ENCODE measurements at regions not wholly inside any gene's neighbourhood (a gene's known extent, or its start where the extent isn't known, plus 50 kb on each side); places are given as distances from the start of the nearest gene placed in this dataset.
A peak's percentile ranks its signal among the peaks of the same experiment; 100 is the strongest.

GRCh38 chr12:46493150-46493833, 120.7 kb upstream of the SLC38A2 start:
- Mint-ChIP-seq H3K4me1 (peaks cover 28% of the 10 kb centered on the region), H3K4me3 (no peak overlapping the region), H3K9me3 (peaks cover 3% of the 10 kb centered on the region; the same call in 1 of the 2 replicates), H3K27ac (peak overlapping the region; percentile 23), H3K27me3 (ENCODE audit: low read depth) (no peaks in the 10 kb centered on the region), H3K36me3 (no peaks in the 10 kb centered on the region)
- POLR2A ChIA-PET, result no interaction called here
- DNase-seq (ENCODE audit: low spot score) (no peak), ATAC-seq (no peak)
- CTCF ChIA-PET, result interaction anchor here (2.0 kb wide), 1 partner anchor 10 kb away, joined by 4 read pairs; no protein-coding TSS in a partner anchor
- no peak for TF ChIP-seq E2F5 (CRISPR knock-in tag; IDR thresholded peaks at IDR 0.05)
- TF ChIP-seq RORB (CRISPR knock-in tag; IDR thresholded peaks at IDR 0.05), result no peak
- TF ChIP-seq MAX (CRISPR knock-in tag; IDR thresholded peaks at IDR 0.05), result no peak
- no peak for TF ChIP-seq ZNF263 (CRISPR knock-in tag; IDR thresholded peaks at IDR 0.05; ENCODE audit: low read depth)
- TF ChIP-seq TCF7 (CRISPR knock-in tag; IDR thresholded peaks at IDR 0.05; ENCODE audit: low read depth), result no peak
- TF ChIP-seq NFYB (CRISPR knock-in tag; conservative IDR thresholded peaks at IDR 0.05; ENCODE audit: low read depth), result no peak
- TF ChIP-seq SMAD3 (CRISPR knock-in tag; IDR thresholded peaks at IDR 0.05; ENCODE audit: borderline replicate concordance), result no peak
- TF ChIP-seq FOXP4 (CRISPR knock-in tag; IDR thresholded peaks at IDR 0.05), result no peak
- no peak for TF ChIP-seq FOXJ3 (CRISPR knock-in tag; IDR thresholded peaks at IDR 0.05; ENCODE audit: borderline replicate concordance)
- TF ChIP-seq ZNF317 (CRISPR knock-in tag; IDR thresholded peaks at IDR 0.05; ENCODE audit: borderline replicate concordance, low read depth), result no peak
- TF ChIP-seq ZNF232 (CRISPR knock-in tag; IDR thresholded peaks at IDR 0.05), result no peak
- no peak for TF ChIP-seq ARID4B (CRISPR knock-in tag; IDR thresholded peaks at IDR 0.05; ENCODE audit: borderline replicate concordance)
- no peak for TF ChIP-seq JUN (CRISPR knock-in tag; IDR thresholded peaks at IDR 0.05)
- no peak for TF ChIP-seq EMX1 (CRISPR knock-in tag; IDR thresholded peaks at IDR 0.05)
- no peak for TF ChIP-seq PRDM15 (CRISPR knock-in tag; IDR thresholded peaks at IDR 0.05)
- TF ChIP-seq HMGXB4 (CRISPR knock-in tag; IDR thresholded peaks at IDR 0.05), result no peak

Measured in WTC11 (cell line).